Tibial nerve (tissue), 4 donors: ENCODE measurements at regions not wholly inside any gene's neighbourhood (a gene's known extent, or its start where the extent isn't known, plus 50 kb on each side); places are given as distances from the start of the nearest gene placed in this dataset.

Experiments used
- EP300 ChIP-seq, 2 donors: sonication (generic); formaldehyde crosslinking; IDR thresholded peaks; one replicate each; pipeline ENCODE4 v1.6.1; 2017; ENCODE audit warnings: antibody characterized with exemption in 2 of 2, mild to moderate bottlenecking in 1 of 2
- POLR2A ChIP-seq, 2 donors: fragments of 450-650 bp; IDR thresholded peaks; one replicate each; pipeline ENCODE4 v1.6.1; 2017; ENCODE audit warnings: antibody characterized with exemption in 2 of 2, mild to moderate bottlenecking in 2 of 2, moderate library complexity in 2 of 2
- TF ChIP-seq, protein P1 (sequence below), 5 experiments: fragments of 200-600 bp in 3 of 5; fragments of 450-650 bp in 2 of 5; sonication (generic) in 3 of 5; IDR thresholded peaks; one replicate each; pipeline ENCODE4 v1.5.1; 2016 to 2019; ENCODE audit warnings: antibody characterized with exemption in 5 of 5, mild to moderate bottlenecking in 3 of 5, moderate library complexity in 2 of 5

DNA sequence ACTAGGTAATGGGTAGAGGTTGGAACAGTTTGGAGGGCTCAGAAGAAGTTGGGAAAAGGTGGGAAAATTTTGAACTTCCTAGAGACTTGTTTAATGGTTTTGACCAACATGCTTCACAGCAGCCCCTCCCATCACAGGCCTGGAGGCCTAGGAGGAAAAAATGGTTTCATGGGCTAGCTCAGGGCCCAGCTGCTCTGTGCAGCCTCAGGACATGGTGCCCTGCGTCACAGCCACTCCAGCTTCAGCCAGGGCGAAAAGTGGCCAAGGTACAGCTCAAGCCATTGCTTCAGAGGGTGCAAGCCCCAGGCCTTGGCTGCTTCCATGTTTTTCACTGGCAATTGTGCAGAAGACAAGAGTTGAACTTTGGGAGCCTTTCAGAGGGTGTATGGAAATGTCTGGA lies 453.7 kb downstream of the LRRC70 start:
- TF ChIP-seq, protein P1, sequence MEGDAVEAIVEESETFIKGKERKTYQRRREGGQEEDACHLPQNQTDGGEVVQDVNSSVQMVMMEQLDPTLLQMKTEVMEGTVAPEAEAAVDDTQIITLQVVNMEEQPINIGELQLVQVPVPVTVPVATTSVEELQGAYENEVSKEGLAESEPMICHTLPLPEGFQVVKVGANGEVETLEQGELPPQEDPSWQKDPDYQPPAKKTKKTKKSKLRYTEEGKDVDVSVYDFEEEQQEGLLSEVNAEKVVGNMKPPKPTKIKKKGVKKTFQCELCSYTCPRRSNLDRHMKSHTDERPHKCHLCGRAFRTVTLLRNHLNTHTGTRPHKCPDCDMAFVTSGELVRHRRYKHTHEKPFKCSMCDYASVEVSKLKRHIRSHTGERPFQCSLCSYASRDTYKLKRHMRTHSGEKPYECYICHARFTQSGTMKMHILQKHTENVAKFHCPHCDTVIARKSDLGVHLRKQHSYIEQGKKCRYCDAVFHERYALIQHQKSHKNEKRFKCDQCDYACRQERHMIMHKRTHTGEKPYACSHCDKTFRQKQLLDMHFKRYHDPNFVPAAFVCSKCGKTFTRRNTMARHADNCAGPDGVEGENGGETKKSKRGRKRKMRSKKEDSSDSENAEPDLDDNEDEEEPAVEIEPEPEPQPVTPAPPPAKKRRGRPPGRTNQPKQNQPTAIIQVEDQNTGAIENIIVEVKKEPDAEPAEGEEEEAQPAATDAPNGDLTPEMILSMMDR (IDR thresholded peaks at IDR 0.05): no peak
- TF ChIP-seq POLR2A (IDR thresholded peaks at IDR 0.05): no peak
- no peak for TF ChIP-seq EP300 (IDR thresholded peaks at IDR 0.05)
